ENCODE measurements at regions not wholly inside any gene's neighbourhood (a gene's known extent, or its start where the extent isn't known, plus 50 kb on each side); places are given as distances from the start of the nearest gene placed in this dataset.

GRCh38 chr2:125852364-125852763 is 803.6 kb upstream of the GYPC start:
- TF ChIP-seq, protein P1, sequence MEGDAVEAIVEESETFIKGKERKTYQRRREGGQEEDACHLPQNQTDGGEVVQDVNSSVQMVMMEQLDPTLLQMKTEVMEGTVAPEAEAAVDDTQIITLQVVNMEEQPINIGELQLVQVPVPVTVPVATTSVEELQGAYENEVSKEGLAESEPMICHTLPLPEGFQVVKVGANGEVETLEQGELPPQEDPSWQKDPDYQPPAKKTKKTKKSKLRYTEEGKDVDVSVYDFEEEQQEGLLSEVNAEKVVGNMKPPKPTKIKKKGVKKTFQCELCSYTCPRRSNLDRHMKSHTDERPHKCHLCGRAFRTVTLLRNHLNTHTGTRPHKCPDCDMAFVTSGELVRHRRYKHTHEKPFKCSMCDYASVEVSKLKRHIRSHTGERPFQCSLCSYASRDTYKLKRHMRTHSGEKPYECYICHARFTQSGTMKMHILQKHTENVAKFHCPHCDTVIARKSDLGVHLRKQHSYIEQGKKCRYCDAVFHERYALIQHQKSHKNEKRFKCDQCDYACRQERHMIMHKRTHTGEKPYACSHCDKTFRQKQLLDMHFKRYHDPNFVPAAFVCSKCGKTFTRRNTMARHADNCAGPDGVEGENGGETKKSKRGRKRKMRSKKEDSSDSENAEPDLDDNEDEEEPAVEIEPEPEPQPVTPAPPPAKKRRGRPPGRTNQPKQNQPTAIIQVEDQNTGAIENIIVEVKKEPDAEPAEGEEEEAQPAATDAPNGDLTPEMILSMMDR (IDR thresholded peaks at IDR 0.05): no peak
- no peak for TF ChIP-seq POLR2AphosphoS5 (IDR thresholded peaks at IDR 0.05)
